MCF 10A (cell line): ENCODE measurements at regions not wholly inside any gene's neighbourhood (a gene's known extent, or its start where the extent isn't known, plus 50 kb on each side); places are given as distances from the start of the nearest gene placed in this dataset.
"Not testable (repeated sequence)": the region's sequence is repeated elsewhere in the genome, so short reads cannot be mapped to it uniquely, and the experiment has no call there.

ENCODE experiments used
- BruUV-seq: library from RNA; stranded (reverse); fragments of 400-500 nt; replicated peaks from 2 replicates; lab custom pipeline; 2021; lab: Mats Ljungman, UMichigan
- CTCF ChIA-PET: fragments of 300-600 bp; sonication (Branson Sonifier 250); formaldehyde crosslinking; extraction: SDS; loops from one replicate; lab custom pipeline; 2021; ENCODE audit warnings: antibody characterized with exemption, inconsistent platforms; lab: Yijun Ruan, JAX
- POLR2A ChIA-PET: fragments of 300-600, 350-650 bp; sonication (Branson Sonifier 250); formaldehyde crosslinking; extraction: SDS; loops from one replicate; lab custom pipeline; 2020; ENCODE audit warnings: antibody characterized with exemption, inconsistent platforms; lab: Yijun Ruan, JAX
- DNase-seq: peaks from one replicate; pipeline ENCODE4 v3.0.0-alpha.2; 2018; ENCODE audit not compliant: unreplicated experiment
- H3K27ac Mint-ChIP-seq: one replicate; pipeline ENCODE4 v1.8.0; 2022; ENCODE audit warnings: mild to moderate bottlenecking, low read depth, mixed read lengths; ENCODE audit not compliant: unreplicated experiment
- H3K27me3 Mint-ChIP-seq: one replicate; pipeline ENCODE4 v1.8.0; 2022; ENCODE audit warnings: mixed read lengths; ENCODE audit not compliant: insufficient read depth, unreplicated experiment
- H3K36me3 Mint-ChIP-seq: one replicate; pipeline ENCODE4 v1.8.0; 2022; ENCODE audit warnings: mild to moderate bottlenecking, moderate library complexity, mixed read lengths; ENCODE audit not compliant: insufficient read depth, unreplicated experiment
- H3K4me1 Mint-ChIP-seq: one replicate; pipeline ENCODE4 v1.8.0; 2022; ENCODE audit warnings: mixed read lengths; ENCODE audit not compliant: insufficient read depth, unreplicated experiment
- H3K4me3 Mint-ChIP-seq: one replicate; pipeline ENCODE4 v1.8.0; 2022; ENCODE audit warnings: mild to moderate bottlenecking, moderate library complexity, mixed read lengths; ENCODE audit not compliant: unreplicated experiment
- H3K9me3 Mint-ChIP-seq: one replicate; pipeline ENCODE4 v1.8.0; 2022; ENCODE audit warnings: mixed read lengths; ENCODE audit not compliant: unreplicated experiment
- CTCF ChIP-seq: fragments of 200-600 bp; IDR thresholded peaks from one replicate; pipeline ENCODE4 v1.8.0; 2022; ENCODE audit warnings: antibody characterized with exemption, mild to moderate bottlenecking; ENCODE audit not compliant: unreplicated experiment
- intact Hi-C: fragments of 100-400 bp; cut with micrococcal nuclease; formaldehyde crosslinking; loops from 2 replicates; pipeline ENCODE4 v1.14.1; 2022

- H3K4me1 Mint-ChIP-seq = no peaks in the 10 kb centered on the region
- H3K36me3 Mint-ChIP-seq = no peaks in the 10 kb centered on the region
- intact Hi-C loops = no loop called here
- no peak overlapping the region for H3K4me3 Mint-ChIP-seq
- TF ChIP-seq CTCF = no peak
- no peaks in the 10 kb centered on the region for H3K27me3 Mint-ChIP-seq
- BruUV-seq = no TSS peak
- H3K27ac Mint-ChIP-seq = no peak overlapping the region
- peaks cover 8% of the 10 kb centered on the region for H3K9me3 Mint-ChIP-seq
- no peak for DNase-seq
- CTCF ChIA-PET = no interaction called here
- POLR2A ChIA-PET = no interaction called here
Observed at GRCh38 chr13:61884830-61885229, 469.2 kb upstream of the PCDH20 start.

- no peaks in the 10 kb centered on the region for H3K36me3 Mint-ChIP-seq
- POLR2A ChIA-PET = no interaction called here
Observed at GRCh38 chr13:61880578-61881283, 465.1 kb upstream of the PCDH20 start.

GRCh38 chr13:61878565-61878964 lies 462.9 kb upstream of the PCDH20 start:
- H3K36me3 Mint-ChIP-seq, H3K4me1 Mint-ChIP-seq, intact Hi-C loops, BruUV-seq, H3K27me3 Mint-ChIP-seq, POLR2A ChIA-PET, H3K27ac Mint-ChIP-seq, DNase-seq, H3K4me3 Mint-ChIP-seq: not testable (repeated sequence)
- CTCF ChIA-PET = interaction anchor here (0.6 kb wide), 1 partner anchor 536 kb away, joined by 3 read pairs; no protein-coding TSS in a partner anchor
- peaks cover 32% of the 10 kb centered on the region for H3K9me3 Mint-ChIP-seq

More at GRCh38 chr13:61880578-61881283, 465.1 kb upstream of the PCDH20 start:
- DNase-seq = peak; percentile 61
- Mint-ChIP-seq H3K4me3 (no peak overlapping the region), H3K9me3 (peaks cover 30% of the 10 kb centered on the region), H3K27me3 (no peaks in the 10 kb centered on the region), H3K27ac (no peak overlapping the region), H3K4me1 (no peaks in the 10 kb centered on the region)
- no TSS peak for BruUV-seq
- intact Hi-C loops = loop anchor here (2.0 kb wide), 1 partner anchor 74 kb away; no protein-coding TSS in a partner anchor
- CTCF ChIA-PET = interaction anchor here (0.6 to 1.8 kb wide), 8 partner anchors 10 to 77 kb away, joined by 3 to 6 read pairs (median 4); no protein-coding TSS in a partner anchor
- peak; percentile 25 for TF ChIP-seq CTCF

GRCh38 chr13:61874970-61875579 lies 459.4 kb upstream of the PCDH20 start:
- no peaks in the 10 kb centered on the region for H3K4me1 Mint-ChIP-seq
- no TSS peak for BruUV-seq
- ChIA-PET CTCF (no interaction called here), POLR2A (no interaction called here)
- peaks cover 33% of the 10 kb centered on the region for H3K9me3 Mint-ChIP-seq
- no peak for TF ChIP-seq CTCF
- no peak overlapping the region for H3K4me3 Mint-ChIP-seq
- no peaks in the 10 kb centered on the region for H3K36me3 Mint-ChIP-seq
- no peaks in the 10 kb centered on the region for H3K27me3 Mint-ChIP-seq
- no peak overlapping the region for H3K27ac Mint-ChIP-seq
- intact Hi-C loops = no loop called here
- no peak for DNase-seq
